ENCODE measurements at regions not wholly inside any gene's neighbourhood (a gene's known extent, or its start where the extent isn't known, plus 50 kb on each side); places are given as distances from the start of the nearest gene placed in this dataset.

- TF ChIP-seq, protein P1, sequence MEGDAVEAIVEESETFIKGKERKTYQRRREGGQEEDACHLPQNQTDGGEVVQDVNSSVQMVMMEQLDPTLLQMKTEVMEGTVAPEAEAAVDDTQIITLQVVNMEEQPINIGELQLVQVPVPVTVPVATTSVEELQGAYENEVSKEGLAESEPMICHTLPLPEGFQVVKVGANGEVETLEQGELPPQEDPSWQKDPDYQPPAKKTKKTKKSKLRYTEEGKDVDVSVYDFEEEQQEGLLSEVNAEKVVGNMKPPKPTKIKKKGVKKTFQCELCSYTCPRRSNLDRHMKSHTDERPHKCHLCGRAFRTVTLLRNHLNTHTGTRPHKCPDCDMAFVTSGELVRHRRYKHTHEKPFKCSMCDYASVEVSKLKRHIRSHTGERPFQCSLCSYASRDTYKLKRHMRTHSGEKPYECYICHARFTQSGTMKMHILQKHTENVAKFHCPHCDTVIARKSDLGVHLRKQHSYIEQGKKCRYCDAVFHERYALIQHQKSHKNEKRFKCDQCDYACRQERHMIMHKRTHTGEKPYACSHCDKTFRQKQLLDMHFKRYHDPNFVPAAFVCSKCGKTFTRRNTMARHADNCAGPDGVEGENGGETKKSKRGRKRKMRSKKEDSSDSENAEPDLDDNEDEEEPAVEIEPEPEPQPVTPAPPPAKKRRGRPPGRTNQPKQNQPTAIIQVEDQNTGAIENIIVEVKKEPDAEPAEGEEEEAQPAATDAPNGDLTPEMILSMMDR (conservative IDR thresholded peaks at IDR 0.05), result no peak
- TF ChIP-seq EZH2 (IDR thresholded peaks at IDR 0.05; ENCODE audit: low read depth), result no peak
Observed at GRCh38 chr10:36604316-36604715, 521.1 kb upstream of the ANKRD30A start.
